ENCODE measurements at regions not wholly inside any gene's neighbourhood (a gene's known extent, or its start where the extent isn't known, plus 50 kb on each side); places are given as distances from the start of the nearest gene placed in this dataset.

GRCh38 chr13:103731959-103732358, 665.7 kb upstream of the SLC10A2 start:
- DNase-seq (no peak), ATAC-seq (no peak)
- H3K9me3 ChIP-seq, result no peaks in the 10 kb centered on the region
- no peak for TF ChIP-seq CTCF (IDR thresholded peaks at IDR 0.05)
- H3K36me3 ChIP-seq (ENCODE audit: low read depth), result no peaks in the 10 kb centered on the region
- intact Hi-C loops (cut with DNase I, micrococcal nuclease), result no loop called here
- H3K4me1 ChIP-seq (ENCODE audit: low read depth), result no peaks in the 10 kb centered on the region
- H3K4me3 ChIP-seq, result no peak overlapping the region

GRCh38 chr13:103730407-103730806, 664.2 kb upstream of the SLC10A2 start:
- Histone ChIP-seq H3K9me3 (no peaks in the 10 kb centered on the region), H3K4me1 (ENCODE audit: low read depth) (no peaks in the 10 kb centered on the region), H3K36me3 (ENCODE audit: low read depth) (no peaks in the 10 kb centered on the region), H3K4me3 (no peak overlapping the region)
- no peak for ATAC-seq
- intact Hi-C loops (cut with DNase I, micrococcal nuclease), result no loop called here
- no peak for TF ChIP-seq CTCF (IDR thresholded peaks at IDR 0.05)
- no peak for DNase-seq

- no peak for ATAC-seq
Measured at GRCh38 chr13:103726808-103727207, 660.6 kb upstream of the SLC10A2 start.

GRCh38 chr13:103716718-103717117, 650.5 kb upstream of the SLC10A2 start:
- no peak overlapping the region for H3K4me3 ChIP-seq
- TF ChIP-seq CTCF (IDR thresholded peaks at IDR 0.05), result no peak
- intact Hi-C loops (cut with DNase I, micrococcal nuclease), result no loop called here
- ATAC-seq, result no peak
- no peaks in the 10 kb centered on the region for H3K9me3 ChIP-seq
- no peaks in the 10 kb centered on the region for H3K36me3 ChIP-seq (ENCODE audit: low read depth)
- no peak for DNase-seq
- H3K4me1 ChIP-seq (ENCODE audit: low read depth), result no peaks in the 10 kb centered on the region

More at GRCh38 chr13:103726808-103727207, 660.6 kb upstream of the SLC10A2 start:
- Histone ChIP-seq H3K4me3 (no peak overlapping the region), H3K4me1 (ENCODE audit: low read depth) (no peaks in the 10 kb centered on the region), H3K9me3 (no peaks in the 10 kb centered on the region), H3K36me3 (ENCODE audit: low read depth) (no peaks in the 10 kb centered on the region)
- no peak for DNase-seq
- intact Hi-C loops (cut with DNase I, micrococcal nuclease), result no loop called here
- TF ChIP-seq CTCF (IDR thresholded peaks at IDR 0.05), result no peak

GRCh38 chr13:103715335-103715734, 649.1 kb upstream of the SLC10A2 start:
- Histone ChIP-seq H3K36me3 (ENCODE audit: low read depth) (no peaks in the 10 kb centered on the region), H3K9me3 (no peaks in the 10 kb centered on the region), H3K4me1 (ENCODE audit: low read depth) (no peaks in the 10 kb centered on the region), H3K4me3 (no peak overlapping the region)
- ATAC-seq, result no peak
- DNase-seq, result no peak
- intact Hi-C loops (cut with DNase I, micrococcal nuclease), result no loop called here
- no peak for TF ChIP-seq CTCF (IDR thresholded peaks at IDR 0.05)

- no peaks in the 10 kb centered on the region for H3K9me3 ChIP-seq
- TF ChIP-seq CTCF (IDR thresholded peaks at IDR 0.05), result no peak
- H3K4me3 ChIP-seq, result no peak overlapping the region
- intact Hi-C loops (cut with DNase I, micrococcal nuclease), result no loop called here
- DNase-seq (no peak), ATAC-seq (no peak)
- H3K36me3 ChIP-seq (ENCODE audit: low read depth), result no peaks in the 10 kb centered on the region
- H3K4me1 ChIP-seq (ENCODE audit: low read depth), result no peaks in the 10 kb centered on the region
Measured at GRCh38 chr13:103703246-103703645, 637.0 kb upstream of the SLC10A2 start.
